HG03439 (cell line): ENCODE measurements at regions not wholly inside any gene's neighbourhood (a gene's known extent, or its start where the extent isn't known, plus 50 kb on each side); places are given as distances from the start of the nearest gene placed in this dataset.
"Not testable (repeated sequence)": the region's sequence is repeated elsewhere in the genome, so short reads cannot be mapped to it uniquely, and the experiment has no call there.

Experiments used
- ATAC-seq: cut with Tn5 transposase; IDR thresholded peaks from one replicate; pipeline ENCODE4 v1.9.1; 2021; ENCODE audit warnings: mild to moderate bottlenecking, moderate library complexity; ENCODE audit not compliant: unreplicated experiment

DNA sequence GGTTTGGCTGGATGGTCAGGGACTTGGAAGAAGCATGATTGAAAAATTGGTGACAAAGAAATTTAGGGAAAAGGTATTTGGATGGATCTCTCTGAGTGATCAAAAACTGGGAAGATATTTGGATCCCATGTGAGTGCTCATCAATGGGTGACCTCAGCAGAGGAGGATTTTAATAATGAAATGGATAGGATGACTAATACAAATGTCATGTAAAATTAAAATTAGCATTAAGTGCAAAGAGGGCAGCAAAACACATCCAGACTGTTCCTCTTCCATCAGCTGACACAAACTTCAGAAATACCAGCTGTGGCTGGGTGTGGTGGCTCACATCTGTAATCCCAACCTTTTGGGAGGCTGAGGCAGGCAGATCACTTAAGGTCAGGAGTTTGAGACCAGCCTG is 151.7 kb downstream of the THBS2 start:
- ATAC-seq: no peak

DNA sequence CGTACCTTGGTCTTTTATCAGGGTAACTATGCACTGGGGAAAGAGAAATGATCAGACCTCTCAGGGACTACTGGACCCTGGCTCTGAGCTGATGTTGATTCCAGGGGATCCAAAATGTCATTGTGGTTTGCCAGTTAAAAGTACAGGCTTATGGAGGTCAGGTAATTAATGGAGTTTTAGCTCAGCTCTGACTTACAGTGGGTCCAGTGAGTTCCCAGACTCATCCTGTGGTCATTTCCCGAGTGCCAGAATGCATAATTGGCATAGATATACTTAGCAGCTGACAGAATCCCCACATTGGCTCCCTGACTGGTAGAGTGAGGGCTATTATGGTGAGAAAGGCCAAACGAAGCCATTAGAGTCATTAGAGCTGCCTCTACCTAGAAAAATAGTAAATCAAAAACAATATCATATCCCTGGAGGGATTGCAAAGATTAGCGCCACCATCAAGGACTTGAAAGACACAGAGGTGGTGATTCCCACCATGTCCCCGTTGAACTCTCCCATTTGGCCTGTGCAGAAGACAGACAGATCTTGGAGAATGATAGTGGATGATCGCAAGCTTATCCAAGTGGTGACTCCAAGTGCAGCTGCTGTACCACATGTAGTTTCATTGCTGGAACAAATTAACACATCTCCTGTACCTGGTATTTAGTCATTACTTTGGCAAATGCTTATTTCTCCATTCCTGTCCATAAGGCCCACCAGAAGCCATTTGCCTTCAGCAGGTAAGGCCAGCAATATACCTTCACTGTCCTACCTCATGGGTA is 152.4 kb downstream of the THBS2 start:
- ATAC-seq: no peak

DNA sequence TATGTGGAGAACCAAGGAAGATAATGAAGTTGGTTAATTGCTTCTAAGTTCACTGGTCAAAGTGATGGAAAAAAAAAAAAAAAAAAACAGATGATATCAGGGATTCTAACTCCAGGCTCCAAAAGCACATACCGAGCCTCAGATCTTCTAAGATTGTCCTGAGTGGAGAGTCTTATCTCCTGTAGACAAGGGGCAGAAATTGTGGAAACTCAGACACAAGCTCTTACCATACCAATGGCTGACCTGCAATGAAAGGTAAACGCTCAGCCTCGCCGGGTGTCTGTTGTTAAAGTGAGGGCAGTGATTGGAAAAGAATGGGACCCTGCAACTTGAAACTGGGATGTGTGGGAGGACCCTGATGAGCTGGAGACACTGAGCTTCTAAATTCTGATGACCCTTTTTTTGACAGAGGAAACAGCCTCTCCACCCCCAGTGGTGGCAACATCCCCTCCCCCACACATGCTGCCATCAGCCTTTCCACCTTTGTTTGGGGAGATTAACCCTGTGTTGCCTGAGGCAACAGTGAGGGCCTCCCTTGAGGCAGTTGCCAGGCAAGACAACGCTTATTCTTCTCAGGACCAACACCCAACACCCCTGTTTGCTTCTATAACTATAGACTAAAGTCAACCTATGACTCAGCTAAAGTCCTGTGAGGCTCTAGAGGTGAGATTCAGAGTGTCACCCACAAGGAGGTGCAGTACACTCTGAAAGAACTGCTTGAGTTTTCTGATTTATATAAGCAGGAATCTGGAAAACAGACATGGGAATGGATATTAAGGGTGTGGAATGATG is 154.0 kb downstream of the THBS2 start:
- ATAC-seq: no peak

DNA sequence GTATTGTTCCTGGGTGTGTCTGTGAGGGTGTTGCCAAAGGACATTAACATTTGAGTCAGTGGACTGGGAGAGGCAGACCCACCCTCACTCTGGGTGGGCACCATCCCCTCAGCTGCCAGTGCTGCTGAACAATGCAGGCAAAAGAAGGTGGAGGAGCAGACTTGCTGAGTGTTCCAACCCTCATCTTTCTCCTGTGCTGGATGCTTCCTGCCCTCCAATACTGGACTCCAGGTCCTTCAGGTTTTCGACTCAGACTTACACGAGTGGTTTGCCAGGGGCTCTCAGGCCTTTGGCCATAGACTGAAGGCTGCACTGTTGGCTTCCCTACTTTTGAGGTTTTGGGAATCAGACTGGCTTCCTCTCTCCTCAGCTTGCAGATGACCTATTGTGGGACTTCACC is 155.0 kb downstream of the THBS2 start:
- not testable (repeated sequence) for ATAC-seq

DNA sequence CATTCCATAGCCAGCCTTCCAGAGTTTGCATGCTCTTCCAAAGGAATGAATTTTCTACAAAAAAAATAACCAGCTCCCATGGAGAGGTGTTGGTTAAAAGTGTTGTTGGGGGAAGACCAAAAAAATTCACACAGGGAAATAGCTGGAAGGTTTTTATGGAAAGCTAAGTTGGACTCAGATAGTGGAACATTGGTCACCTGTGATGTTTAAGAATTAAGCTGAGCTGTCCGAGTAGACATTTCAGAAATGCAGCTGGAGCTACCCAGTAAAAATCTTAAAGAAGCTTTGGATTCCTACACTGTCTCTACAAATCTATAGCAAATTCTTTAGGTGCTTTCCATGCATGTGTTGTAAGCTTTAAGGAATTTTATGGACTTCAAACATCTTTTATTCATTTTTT is 155.5 kb downstream of the THBS2 start:
- ATAC-seq: no peak

DNA sequence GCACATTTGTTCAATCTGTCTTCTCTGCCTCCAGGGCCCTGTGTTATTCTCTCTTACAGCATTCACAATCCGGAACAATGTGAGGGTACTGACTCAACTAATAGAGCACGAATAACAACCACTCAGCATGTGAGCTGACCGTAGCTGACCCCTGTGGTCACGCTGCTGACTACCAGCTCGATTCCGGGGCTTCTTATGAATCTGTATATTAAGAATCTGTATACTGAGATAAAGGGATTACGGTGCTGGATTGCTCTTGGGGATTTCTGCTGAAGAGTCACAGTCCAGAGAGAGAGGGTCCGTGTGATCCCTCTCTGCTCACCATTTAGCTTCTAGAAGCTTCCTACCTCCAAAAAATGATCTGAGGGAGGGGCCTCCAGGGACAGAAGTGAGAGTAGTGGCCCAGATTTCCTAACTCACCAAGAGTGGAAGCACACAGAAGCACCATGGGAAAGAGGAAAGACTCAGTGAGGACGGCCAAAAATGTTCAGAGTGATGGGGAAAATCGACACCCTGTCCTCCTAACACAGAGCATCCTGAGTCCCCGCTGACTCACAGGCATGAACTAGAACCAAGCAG is 156.2 kb downstream of the THBS2 start:
- no peak for ATAC-seq

DNA sequence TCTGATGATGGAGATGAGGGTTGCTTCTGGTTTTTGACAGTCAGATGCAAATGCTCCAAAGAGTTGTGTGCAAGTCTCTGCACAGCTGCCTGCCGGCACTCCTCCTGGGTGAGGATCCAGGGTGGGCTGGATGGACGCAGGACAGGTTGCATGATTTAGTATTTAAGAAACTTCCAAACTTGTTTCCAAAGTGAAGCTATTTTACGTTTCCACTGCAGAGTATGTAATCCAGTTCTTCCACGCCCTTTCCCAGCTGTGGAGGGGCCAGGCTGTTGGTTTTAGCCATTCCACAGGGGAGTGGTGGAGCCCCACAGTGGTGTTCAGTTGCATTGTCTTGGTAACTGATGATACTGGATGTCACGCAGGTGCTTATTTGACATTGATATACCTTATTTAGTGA is 157.3 kb downstream of the THBS2 start:
- no peak for ATAC-seq

DNA sequence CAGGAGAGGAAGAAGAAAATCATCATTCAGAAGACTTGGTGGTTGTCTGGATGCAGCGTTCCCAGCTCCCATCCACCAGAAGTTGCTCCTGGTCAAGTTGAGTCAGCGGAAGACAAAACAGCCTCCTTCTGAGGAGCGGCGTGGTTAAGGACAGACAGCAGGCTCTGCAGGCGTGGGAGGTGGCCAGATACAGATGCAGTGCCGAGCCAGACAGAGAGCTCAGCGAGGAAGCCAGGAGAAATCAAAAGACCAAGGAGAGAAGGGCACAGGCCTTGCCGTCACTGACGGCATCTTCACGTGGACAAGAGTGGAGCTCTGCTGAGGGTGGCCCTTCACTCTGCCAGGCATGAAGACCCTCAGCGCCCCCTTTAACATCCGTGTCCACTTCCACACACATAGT is 158.5 kb downstream of the THBS2 start:
- ATAC-seq: no peak

DNA sequence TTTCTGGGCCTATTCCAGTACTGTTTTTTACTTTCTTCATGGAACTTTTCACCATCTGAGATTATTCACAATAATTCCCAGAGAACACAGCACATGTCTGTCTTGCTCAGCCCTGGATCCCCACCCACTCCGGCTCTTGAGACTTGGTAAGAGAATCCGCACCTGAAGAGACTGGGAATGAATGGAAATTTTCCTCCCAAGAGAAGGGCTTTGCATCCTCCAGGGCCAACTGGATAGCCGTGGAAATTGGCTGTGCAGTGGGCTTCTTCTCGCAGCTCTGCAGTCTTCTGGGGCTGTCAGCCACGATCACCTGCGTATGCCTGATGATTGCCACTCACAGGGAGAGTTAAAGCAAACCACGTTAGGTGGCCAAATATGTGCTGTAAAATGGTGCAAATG is 159.1 kb downstream of the THBS2 start:
- no peak for ATAC-seq

DNA sequence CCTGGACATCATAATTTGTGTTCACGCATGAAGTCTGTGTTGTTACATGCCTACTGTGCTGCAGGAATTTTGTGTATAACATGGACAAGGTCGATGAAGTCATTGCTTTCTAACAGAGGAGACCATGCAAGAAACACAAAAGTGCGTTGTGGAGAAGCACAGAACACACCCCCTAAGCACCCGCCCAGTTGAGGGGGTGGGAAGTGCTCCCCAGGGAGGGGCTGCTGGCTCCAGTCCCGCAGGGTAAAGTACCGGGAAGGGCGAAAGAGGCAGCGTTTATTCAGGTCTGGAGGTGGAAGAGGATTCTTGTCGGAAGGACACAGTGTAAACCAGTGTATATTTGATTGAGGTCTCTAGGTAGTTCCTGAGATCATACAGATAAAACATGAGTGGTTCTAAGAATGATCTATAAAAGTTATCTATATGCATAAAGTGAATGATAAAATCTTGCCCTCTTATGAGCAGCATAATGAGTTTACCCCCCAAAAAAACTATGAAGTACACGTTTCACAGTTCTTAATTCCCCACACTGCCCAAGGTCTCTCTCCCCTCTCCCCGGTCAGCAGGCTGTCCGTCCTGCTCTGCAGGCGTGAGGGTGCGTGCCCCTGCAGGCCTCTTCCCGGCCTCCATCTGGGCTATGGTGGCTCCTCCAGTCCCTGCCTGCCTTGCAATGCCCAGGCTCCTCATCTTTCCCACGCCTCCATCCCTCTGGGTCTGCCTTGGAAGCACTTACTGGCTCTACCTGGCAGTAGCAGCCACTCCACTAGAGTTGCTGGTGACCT is 159.7 kb downstream of the THBS2 start:
- ATAC-seq: no peak

DNA sequence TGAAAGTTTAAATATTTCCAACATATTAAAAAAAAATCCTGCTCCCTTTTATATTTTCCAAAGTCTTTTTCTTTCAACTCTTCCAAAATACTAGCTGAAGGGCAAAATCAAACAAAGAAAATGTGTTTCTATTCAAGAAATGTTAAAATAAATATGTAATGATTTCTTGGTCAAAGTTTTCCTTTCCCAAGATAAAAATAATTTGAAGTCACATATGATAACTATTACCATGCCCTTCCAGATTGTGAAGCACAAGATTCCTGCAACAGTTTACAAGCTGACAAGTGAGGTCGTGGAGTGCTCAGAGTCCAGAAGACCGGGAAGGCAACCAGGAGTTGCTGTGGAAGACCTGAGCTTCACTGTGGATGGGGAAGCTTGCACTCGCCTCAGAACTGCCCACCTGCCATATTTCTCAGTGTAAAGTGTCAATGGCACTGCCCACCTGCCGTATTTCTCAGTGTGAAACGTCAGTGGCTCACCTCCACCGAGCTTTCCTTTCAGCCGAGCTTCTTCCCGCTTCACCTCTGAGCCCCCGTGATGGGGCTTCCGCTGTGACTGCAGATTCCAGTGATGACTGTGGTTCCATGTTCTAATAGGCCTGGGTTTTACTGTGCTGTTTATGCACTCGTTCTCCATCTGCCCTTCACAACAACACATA is 160.5 kb downstream of the THBS2 start:
- ATAC-seq: no peak

DNA sequence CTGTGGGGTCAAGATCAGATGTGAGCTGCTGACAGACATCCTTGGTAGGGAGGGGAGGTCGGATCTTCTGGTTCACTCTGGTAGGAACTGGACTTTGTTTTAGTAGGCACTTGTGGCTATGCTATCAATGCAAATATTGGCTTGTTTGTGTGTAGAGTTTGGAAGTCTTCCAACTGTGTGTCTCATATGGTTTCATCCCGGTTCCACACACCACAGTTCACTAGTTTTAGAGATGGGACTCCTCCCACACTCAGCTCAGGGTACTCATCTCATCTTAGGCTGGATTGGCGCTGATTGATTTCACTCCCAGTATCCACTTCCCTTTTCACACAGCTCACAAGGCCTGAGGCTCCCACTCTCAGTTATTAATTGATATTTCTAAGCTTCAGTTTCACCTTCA is 161.3 kb downstream of the THBS2 start:
- ATAC-seq: no peak

DNA sequence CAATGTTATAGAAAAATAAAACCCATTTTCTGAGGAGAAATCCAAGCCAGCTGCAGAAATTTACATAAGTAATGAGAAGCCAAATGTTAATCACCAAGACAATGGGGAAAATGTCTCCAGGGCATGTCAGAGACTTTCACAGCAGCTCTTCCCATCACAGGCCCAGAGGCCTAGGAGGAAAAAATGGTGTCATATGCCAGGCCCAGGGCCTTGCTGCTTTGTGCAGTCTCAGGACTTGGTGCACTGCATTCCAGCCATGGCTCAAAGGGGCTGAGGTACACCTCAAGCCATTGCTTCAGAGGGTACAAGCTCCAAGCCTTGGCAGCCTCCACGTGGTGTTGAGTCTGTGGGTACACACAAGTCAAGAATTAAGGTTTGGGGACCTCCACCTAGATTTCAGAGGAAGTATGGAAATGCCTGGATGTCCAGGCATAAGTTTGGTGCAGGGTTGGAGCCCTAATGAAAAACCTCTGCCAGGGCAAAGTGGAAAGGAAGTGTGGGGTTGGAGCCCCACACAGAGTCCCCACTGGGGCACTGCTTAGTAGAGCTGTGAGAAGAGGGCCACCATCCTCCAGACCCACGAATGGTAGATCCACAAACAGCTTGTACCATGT is 163.0 kb downstream of the THBS2 start:
- ATAC-seq: not testable (repeated sequence)

DNA sequence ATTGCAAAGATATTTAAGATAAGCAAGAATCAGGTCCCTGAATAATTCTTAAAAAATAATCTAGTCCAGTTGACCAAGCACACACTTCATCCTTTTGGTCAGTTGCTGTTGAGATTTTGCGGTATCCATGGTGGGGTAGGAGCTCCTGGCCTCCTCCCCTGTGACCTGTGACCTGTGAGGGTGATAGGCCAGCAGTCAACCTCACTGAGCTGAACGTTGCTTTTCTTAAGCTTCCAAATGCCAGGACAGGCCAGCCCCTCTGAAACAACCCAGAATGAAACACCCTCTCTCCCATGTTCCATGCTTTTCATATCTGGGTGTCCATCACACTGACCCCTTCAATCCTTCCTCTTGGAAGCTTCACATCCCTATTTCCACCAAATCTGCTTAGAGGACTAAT is 164.9 kb downstream of the THBS2 start:
- no peak for ATAC-seq

DNA sequence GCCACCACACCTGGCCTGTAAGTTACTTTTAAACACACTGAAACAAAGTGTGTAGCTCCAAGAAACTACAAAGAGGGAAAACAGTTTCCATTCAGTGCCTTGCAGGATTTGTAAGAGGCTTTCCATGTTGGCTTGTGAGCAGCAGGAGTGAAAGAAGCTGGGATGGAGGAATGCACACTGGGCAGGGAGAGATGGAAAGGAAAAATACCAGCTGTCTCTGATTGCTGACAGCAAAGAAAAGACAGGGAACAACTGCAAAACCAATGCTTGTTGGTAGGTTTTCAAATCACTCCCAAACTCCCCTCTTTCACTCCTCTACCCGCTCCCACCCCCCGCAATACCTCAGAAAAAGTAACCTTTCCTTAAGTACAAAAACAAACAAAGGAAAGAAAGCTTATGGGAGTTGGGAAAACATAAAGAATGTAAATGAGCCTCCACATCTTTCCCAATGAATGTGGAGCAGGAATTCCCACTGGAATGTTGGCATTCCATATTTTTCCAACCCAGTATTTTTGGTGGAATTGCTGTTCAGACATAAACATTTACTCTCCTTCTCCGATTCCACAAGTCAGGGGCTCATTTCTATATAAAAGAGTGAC is 166.1 kb downstream of the THBS2 start:
- no peak for ATAC-seq

DNA sequence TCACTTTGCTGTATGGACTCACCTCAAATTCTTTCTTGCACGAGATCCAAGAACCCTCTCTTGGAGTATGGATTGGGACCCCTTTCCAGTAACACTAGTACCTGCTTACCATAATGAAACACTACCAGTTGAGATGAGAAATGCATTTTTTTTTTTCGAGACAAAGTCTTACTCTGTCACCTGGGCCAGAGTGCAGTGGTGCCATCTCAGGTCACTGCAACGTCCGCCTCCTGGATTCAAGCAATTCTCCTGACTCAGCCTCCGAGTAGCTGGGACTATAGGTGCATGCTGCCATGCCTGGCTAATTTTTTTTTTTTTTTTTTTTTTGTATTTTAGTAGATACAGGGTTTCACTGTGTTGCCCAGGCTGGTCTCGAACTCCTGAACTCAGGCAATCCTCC is 167.0 kb downstream of the THBS2 start:
- not testable (repeated sequence) for ATAC-seq

DNA sequence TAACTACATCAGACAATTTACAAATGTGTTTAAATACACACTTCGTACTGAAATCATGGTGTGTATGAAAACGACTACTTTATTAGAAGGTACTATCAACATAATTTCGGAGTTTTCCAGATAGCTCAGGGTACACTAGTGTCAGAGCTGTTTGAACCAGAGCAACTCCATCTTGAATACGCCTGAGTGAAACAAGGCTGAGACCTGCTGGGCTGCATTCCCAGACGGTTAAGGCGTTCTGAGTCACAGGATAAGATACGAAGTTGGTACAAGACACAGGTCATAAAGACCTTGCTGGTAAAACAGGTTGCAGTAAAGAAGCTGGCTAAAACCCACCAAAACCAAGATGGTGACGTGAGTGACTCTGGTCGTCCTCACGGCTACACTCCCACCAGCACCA is 167.6 kb downstream of the THBS2 start:
- no peak for ATAC-seq

DNA sequence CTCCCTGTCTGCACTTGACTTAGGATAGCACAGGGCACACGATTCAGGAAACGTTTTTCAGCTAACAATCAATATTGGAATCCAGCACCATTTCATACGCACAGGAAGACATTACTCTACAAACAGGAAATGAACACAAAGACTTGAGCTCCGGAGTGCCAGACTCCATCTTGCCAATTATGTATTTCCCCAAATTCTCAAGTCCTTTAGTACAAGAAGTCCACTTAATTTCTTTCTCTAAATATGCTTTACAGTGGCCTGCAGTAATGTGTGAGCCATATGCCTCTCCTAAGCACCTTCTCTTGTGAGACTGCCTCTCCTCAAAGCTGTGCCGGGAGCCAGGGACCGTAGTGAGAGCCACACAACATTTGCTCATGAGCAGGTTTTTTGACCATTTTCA is 168.2 kb downstream of the THBS2 start:
- no peak for ATAC-seq

DNA sequence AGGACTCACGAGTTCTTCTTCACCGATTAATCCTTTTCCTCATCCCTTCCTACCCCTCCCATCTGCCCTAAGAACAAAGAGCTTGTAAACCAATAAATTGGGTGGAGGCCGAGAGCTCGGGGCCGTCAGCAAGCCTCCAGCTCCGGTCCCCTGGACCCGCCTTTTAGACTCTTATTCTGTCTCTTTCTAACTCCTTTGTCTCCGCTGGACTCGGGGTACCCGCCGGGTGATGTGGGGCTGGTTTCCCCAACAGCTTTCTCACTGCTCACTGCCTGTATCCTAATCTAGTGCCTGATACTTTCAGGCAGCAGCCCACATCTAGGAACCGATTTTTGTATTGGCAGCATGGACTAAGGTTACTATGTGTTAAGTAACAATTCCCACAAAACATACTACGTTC is 169.1 kb downstream of the THBS2 start:
- ATAC-seq: not testable (repeated sequence)

DNA sequence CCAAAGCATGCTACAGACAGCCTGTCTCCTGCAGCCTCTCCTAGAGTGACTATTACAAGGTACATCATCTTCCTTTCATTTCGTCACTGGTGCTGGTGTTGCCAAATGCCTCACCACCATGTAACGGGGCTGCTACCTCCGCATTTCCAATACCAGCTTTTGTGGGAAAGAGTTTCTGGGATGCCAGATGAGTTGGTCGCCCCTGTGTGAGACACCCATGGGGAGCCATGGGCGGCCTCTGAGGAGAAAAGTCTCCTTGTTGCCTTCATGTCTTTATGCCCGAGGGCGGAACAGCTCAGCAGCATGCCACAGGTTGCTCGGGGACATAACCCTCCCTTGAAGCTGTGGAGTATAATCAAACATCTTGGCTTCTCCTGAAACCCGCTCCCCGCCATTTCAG is 169.6 kb downstream of the THBS2 start:
- ATAC-seq: no peak
